ENCODE measurements at regions not wholly inside any gene's neighbourhood (a gene's known extent, or its start where the extent isn't known, plus 50 kb on each side); places are given as distances from the start of the nearest gene placed in this dataset.

DNA sequence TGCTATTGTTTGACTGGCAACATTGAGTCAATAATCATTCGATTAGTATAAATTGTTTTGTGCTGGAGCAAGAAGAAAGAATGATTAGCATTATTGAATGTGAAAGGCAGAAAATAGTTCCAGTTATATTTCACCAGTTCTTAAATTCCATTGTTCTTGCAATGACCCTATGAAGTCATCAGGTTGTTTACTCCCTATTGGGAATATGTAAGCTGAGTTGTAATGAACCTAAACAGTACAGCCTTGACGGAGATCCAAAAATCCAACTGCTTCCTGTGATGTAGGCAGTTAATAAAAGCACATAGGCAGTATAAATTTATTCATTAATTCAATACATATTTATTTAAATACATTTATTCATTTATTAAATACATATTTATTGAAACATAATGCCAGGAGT is 947.5 kb downstream of the PCDH7 start:
- Histone ChIP-seq H3K27me3 (no peaks in the 10 kb centered on the region), H3K36me3 (no peaks in the 10 kb centered on the region), H3K27ac (no peak overlapping the region), H3K9me3 (no peaks in the 10 kb centered on the region), H3K4me1 (no peaks in the 10 kb centered on the region), H3K4me3 (no peak overlapping the region)
- TF ChIP-seq EP300 (IDR thresholded peaks at IDR 0.05) (no peak), POLR2A (IDR thresholded peaks at IDR 0.05) (no peak)
- TF ChIP-seq, protein P1, sequence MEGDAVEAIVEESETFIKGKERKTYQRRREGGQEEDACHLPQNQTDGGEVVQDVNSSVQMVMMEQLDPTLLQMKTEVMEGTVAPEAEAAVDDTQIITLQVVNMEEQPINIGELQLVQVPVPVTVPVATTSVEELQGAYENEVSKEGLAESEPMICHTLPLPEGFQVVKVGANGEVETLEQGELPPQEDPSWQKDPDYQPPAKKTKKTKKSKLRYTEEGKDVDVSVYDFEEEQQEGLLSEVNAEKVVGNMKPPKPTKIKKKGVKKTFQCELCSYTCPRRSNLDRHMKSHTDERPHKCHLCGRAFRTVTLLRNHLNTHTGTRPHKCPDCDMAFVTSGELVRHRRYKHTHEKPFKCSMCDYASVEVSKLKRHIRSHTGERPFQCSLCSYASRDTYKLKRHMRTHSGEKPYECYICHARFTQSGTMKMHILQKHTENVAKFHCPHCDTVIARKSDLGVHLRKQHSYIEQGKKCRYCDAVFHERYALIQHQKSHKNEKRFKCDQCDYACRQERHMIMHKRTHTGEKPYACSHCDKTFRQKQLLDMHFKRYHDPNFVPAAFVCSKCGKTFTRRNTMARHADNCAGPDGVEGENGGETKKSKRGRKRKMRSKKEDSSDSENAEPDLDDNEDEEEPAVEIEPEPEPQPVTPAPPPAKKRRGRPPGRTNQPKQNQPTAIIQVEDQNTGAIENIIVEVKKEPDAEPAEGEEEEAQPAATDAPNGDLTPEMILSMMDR (IDR thresholded peaks at IDR 0.05) = no peak
- no peak for DNase-seq (ENCODE audit: low spot score in 2 of 2)
- 19 to 28% methylated on average over 2 of the region's 2 CpGs for WGBS, 2 donors

DNA sequence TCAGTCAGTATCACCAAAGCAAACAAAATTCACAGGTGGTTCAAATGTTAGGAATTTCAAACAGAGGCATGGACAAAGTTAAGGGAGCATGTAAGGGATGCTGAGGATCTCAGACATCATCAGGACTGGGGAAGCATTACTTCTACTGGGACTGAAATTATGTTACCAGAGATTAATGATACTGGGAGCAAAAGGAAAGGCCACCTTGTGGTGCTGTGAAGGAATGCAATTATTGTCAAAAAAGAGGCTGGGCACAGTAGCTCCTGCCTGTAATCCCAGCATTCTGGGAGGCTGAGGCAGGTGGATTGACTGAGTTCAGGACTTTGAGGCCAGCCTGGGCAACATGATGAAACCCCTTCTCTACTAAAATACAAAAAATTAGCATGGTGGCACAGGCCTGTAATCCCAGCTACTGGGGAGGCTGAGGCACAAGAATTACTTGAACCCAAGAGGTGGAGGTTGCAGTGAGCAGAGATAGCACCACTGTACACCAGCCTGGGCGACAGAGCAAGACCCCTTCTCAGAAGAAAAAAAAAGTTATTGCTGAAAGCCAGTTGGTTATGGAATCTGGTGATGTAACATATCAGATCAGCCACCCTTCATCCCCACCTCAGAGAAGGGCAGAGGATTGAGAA is 954.3 kb downstream of the PCDH7 start:
- Histone ChIP-seq H3K4me1 (no peaks in the 10 kb centered on the region), H3K4me3 (no peak overlapping the region), H3K27ac (no peak overlapping the region), H3K9me3 (no peaks in the 10 kb centered on the region), H3K36me3 (no peaks in the 10 kb centered on the region), H3K27me3 (no peaks in the 10 kb centered on the region)
- WGBS, 2 donors = 73 to 100% methylated on average over 1 of the region's 1 CpG
- DNase-seq (ENCODE audit: low spot score in 2 of 2) = no peak
- TF ChIP-seq, protein P1 (IDR thresholded peaks at IDR 0.05) = peak in 2 of 5 experiments; percentile 3 to 17
- TF ChIP-seq EP300 (IDR thresholded peaks at IDR 0.05) = no peak

DNA sequence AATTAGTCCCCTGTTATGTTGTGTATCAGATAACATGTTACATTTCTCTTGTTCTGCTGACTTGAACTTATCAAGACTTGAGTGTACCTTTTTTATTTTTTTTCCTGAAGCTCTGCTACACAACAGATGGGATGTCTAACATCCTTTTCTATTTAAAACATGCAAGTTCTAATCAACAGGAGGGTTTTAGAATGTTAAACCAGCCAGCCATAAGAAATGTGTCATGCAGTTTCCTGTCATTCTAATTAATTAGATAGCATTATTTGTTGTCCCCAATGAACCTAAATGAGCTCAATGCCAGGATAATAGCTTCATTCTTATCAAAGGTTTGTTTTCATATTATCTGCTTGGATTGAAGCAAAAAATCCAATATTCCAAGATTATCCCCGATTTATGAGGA is 958.2 kb downstream of the PCDH7 start:
- H3K4me1 ChIP-seq = no peaks in the 10 kb centered on the region
- no peaks in the 10 kb centered on the region for H3K9me3 ChIP-seq
- TF ChIP-seq, protein P1 (IDR thresholded peaks at IDR 0.05) = no peak
- TF ChIP-seq EP300 (IDR thresholded peaks at IDR 0.05) = no peak
- TF ChIP-seq POLR2A (IDR thresholded peaks at IDR 0.05) = no peak
- H3K27me3 ChIP-seq = no peaks in the 10 kb centered on the region
- no peak overlapping the region for H3K4me3 ChIP-seq
- no peak for DNase-seq (ENCODE audit: low spot score in 2 of 2)
- WGBS, 2 donors = 50 to 67% methylated on average over 1 of the region's 1 CpG
- H3K27ac ChIP-seq = no peak overlapping the region
- no peaks in the 10 kb centered on the region for H3K36me3 ChIP-seq

DNA sequence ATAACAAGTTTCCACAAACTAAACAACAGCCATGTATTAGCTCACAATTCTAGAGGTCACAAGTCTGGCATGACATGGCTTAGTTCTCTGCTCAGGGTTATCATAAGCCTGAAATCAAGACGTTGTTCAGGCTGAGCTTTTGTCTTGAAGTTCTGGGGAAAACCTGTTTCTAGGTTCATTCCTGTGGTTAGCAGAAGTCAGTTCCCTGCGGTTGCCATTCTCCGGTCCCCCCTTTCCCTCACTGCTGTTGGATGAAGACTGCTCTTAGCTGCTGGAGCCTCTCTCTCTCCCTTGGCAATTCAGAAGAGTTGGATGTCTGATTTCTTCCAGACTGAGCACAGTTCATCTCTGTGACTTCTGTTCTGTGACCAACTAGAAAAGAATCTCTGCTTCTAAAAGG is 962.6 kb downstream of the PCDH7 start:
- no peaks in the 10 kb centered on the region for H3K27me3 ChIP-seq
- H3K27ac ChIP-seq = no peak overlapping the region
- TF ChIP-seq EP300 (IDR thresholded peaks at IDR 0.05) (no peak), POLR2A (IDR thresholded peaks at IDR 0.05) (no peak)
- TF ChIP-seq, protein P1 (IDR thresholded peaks at IDR 0.05) = no peak
- DNase-seq (ENCODE audit: low spot score in 2 of 2) = no peak
- WGBS, 2 donors = 63 to 84% methylated on average over 3 of the region's 3 CpGs
- no peaks in the 10 kb centered on the region for H3K4me1 ChIP-seq
- no peaks in the 10 kb centered on the region for H3K9me3 ChIP-seq
- H3K36me3 ChIP-seq = no peaks in the 10 kb centered on the region
- no peak overlapping the region for H3K4me3 ChIP-seq

DNA sequence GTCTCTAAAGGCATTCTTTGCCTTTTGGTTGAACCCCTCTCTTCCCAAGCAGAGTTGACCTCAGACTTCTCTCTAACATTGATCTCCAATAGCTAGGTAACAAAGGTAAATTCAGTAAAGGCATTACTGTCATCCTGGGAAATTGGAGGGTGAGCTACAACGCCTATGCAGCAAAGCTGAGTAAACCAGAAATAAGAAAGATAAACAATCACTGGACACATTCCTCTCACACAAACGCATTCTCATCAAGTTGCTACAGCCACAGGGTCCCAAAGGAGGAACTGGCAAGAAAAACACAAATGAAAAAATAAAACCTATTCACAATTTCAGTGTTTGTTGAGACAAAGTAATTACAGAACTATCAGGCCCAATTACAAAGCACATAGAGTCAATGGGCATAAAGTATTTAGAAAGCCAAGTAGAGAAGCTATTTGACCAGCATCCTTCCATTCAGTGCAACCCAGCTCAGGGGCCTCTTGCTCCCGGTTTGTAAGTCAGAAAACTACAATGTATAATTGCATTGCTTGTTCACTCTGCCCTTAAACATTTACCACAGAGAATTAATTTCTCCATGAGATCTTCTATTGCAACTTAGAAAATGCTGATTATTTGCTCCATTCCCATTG is 967.7 kb downstream of the PCDH7 start:
- Histone ChIP-seq H3K9me3 (no peaks in the 10 kb centered on the region), H3K4me3 (no peak overlapping the region), H3K4me1 (no peaks in the 10 kb centered on the region), H3K27ac (no peak overlapping the region), H3K27me3 (no peaks in the 10 kb centered on the region), H3K36me3 (no peaks in the 10 kb centered on the region)
- WGBS, 2 donors = 32 to 36% methylated on average over 3 of the region's 3 CpGs
- TF ChIP-seq POLR2A (IDR thresholded peaks at IDR 0.05) (no peak), EP300 (IDR thresholded peaks at IDR 0.05) (no peak)
- TF ChIP-seq, protein P1 (IDR thresholded peaks at IDR 0.05) = no peak
- DNase-seq (ENCODE audit: low spot score in 2 of 2) = no peak
